IPS-18c (cell line): ENCODE measurements at regions not wholly inside any gene's neighbourhood (a gene's known extent, or its start where the extent isn't known, plus 50 kb on each side); places are given as distances from the start of the nearest gene placed in this dataset.
"Not testable (repeated sequence)": the region's sequence is repeated elsewhere in the genome, so short reads cannot be mapped to it uniquely, and the experiment has no call there.

Experiments used
- H3K4me3 ChIP-seq: 2 replicates; pipeline ENCODE4 v1.7.0; 2013; ENCODE audit warnings: low read depth, mild to moderate bottlenecking, low read length, moderate library complexity; ENCODE audit not compliant: insufficient read depth
- H3K9me3 ChIP-seq: one replicate; pipeline ENCODE4 v1.6.1; 2013; ENCODE audit warnings: mild to moderate bottlenecking, low read length, moderate library complexity; ENCODE audit not compliant: control insufficient read depth, insufficient read depth

GRCh38 chr5:125868036-125868435 is 555.2 kb upstream of the GRAMD2B start:
- H3K9me3 ChIP-seq, result no peaks in the 10 kb centered on the region
- H3K4me3 ChIP-seq, result no peak overlapping the region

DNA sequence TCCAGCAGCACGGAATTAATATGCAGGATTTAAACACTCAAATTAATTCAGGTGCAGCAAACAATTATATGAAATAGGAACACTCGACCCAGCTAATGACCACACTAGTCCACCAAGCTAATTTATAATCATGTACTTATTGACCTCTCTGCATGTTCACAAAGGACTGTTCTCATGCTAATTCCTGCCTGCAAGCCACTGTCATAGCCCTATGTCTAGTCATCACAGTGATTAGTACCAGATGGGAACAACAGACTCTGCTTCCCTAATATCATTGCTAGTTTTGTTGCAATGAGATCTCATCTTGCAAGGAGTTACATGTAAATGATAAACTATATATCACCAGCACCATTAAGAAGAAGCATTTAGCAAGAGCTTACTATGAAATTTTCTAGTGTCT is 553.0 kb upstream of the GRAMD2B start:
- Histone ChIP-seq H3K9me3 (no peaks in the 10 kb centered on the region), H3K4me3 (no peak overlapping the region)

GRCh38 chr5:125874057-125874456 is 549.2 kb upstream of the GRAMD2B start:
- H3K9me3 ChIP-seq, result no peaks in the 10 kb centered on the region
- no peak overlapping the region for H3K4me3 ChIP-seq

DNA sequence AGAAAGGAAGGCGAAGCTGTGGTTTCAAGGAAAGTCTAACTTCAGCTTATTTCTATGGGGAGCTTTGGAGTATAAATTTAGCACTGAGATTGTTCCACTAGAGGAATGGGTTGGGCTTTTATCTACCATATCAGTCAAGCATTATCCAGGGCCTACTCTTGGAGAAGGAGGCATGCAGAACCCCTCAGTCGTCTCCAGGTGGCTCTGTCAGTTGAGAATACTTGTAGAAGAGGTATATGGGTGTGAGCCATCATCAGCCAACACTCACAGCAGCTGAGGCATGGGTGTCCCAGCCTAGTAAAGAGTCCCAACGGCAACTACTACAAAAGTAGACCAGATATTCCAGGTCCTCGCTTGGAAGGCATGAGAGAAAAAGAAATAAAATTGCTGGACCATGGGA is 548.5 kb upstream of the GRAMD2B start:
- no peak overlapping the region for H3K4me3 ChIP-seq
- no peaks in the 10 kb centered on the region for H3K9me3 ChIP-seq

DNA sequence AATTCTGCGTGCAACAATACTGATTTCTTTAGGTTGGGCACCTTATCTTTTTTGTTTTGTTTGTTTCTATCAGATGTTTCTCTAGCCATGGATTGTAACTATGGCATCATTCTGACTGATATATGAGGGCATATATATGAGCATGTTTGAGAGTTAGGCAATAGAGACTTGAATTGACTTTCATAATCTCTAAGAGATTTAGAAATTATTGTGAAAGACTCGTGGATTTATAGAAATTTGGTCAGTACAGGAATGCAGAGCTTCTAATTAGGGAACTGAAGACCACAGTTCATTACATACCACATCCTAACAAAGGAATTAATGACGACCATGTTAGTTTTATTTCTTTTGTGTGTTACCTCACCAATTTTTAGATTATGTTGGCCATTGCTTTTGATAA is 546.0 kb upstream of the GRAMD2B start:
- Histone ChIP-seq H3K4me3 (no peak overlapping the region), H3K9me3 (no peaks in the 10 kb centered on the region)

DNA sequence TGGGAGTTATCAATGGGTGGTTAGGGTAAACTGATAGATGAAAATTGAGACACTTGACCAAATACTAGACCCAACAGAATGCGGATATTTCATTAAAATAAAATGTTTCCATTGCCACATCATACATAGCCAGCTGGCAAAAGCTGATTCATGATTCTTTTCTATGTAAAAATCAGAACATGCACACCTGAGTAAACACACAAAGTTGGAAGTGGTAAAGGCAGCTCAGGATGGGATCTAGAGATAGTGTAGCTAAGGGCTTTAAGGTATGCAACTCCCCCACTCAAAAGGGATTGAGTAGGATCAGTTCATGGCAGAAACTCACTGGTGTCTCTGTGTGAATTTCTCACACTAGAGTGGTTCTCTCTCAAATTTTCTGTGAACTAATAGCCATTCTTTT is 541.1 kb upstream of the GRAMD2B start:
- Histone ChIP-seq H3K4me3 (no peak overlapping the region), H3K9me3 (no peaks in the 10 kb centered on the region)

GRCh38 chr5:125883223-125883622 is 540.0 kb upstream of the GRAMD2B start:
- Histone ChIP-seq H3K4me3 (no peak overlapping the region), H3K9me3 (no peaks in the 10 kb centered on the region)

DNA sequence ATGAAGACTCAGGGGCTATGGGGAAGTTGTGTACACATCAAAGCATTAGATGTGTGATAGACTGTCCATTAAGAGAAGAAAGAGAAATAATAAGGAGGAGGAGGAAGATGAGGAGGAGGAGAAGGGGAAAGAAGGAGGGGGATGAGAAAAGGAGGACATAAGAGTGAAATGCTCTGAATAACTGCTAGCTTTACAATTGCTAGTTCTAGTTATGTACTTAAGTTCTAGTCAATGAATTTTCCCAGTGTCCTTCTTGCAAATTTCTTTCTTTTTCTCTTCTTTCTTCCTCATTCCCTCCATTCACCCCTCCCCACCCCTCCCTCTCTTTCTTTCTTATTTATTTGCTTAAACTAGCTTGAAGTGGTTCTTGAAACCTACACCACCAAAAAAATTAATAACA is 534.9 kb upstream of the GRAMD2B start:
- H3K4me3 ChIP-seq, result no peak overlapping the region
- no peaks in the 10 kb centered on the region for H3K9me3 ChIP-seq

GRCh38 chr5:125890511-125890931 is 532.7 kb upstream of the GRAMD2B start:
- Histone ChIP-seq H3K4me3 (no peak overlapping the region), H3K9me3 (no peaks in the 10 kb centered on the region)

- Histone ChIP-seq H3K4me3 (no peak overlapping the region), H3K9me3 (no peaks in the 10 kb centered on the region)
Measured at GRCh38 chr5:125891061-125891725, 532.0 kb upstream of the GRAMD2B start.

- Histone ChIP-seq H3K4me3 (no peak overlapping the region), H3K9me3 (no peaks in the 10 kb centered on the region)
Measured at GRCh38 chr5:125894383-125894782, 528.8 kb upstream of the GRAMD2B start.

- Histone ChIP-seq H3K4me3 (no peak overlapping the region), H3K9me3 (no peaks in the 10 kb centered on the region)
Measured at GRCh38 chr5:125896368-125896767, 526.8 kb upstream of the GRAMD2B start.

- Histone ChIP-seq H3K9me3 (no peaks in the 10 kb centered on the region), H3K4me3 (no peak overlapping the region)
Measured at GRCh38 chr5:125897089-125897488, 526.1 kb upstream of the GRAMD2B start.

DNA sequence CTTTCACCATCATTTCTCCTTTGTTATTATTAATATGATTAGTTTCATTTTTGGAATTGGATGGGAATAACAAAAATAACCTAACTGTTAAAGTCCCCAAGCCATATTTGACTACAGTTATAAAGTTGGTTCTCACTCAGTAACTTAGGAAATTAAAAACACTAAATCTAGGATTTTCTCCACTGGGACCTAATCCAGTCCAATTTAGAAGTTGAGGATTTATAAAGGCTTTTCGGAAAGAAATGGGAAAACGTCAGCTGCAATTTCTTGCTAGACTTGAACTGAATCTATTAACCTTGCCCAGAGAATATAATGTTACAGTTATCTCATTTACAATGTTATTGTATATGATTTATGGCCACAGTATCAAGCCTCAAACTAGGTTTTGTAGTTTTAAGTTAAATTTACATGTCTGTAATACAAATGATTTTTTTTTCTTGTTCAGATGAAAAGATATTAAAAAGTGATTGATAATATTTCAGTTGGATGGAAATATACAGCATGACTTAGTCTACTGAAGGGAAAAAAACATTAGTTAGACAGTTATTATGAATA is 524.3 kb upstream of the GRAMD2B start:
- Histone ChIP-seq H3K9me3 (no peaks in the 10 kb centered on the region), H3K4me3 (no peak overlapping the region)

DNA sequence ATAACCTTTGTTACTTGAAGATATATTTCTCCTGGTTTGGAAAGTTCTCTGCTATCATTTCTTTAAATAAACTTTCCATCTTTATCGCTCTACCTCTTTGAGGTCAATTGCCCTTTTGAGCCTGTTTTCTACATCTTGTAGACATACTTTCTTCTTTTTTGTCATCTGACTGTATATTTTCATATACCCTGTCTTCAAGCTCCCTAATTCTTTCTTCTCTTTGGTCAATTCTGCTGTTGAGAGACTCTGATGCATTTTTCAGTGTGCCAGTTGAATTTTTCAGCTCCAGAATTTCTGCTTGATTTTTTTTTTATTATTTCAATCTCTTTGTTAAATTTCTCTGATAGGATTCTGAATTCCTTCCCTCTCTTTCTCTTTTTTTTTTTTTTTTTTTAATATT is 511.2 kb upstream of the GRAMD2B start:
- Histone ChIP-seq H3K9me3 (no peaks in the 10 kb centered on the region), H3K4me3 (no peak overlapping the region)

- Histone ChIP-seq H3K9me3 (no peaks in the 10 kb centered on the region), H3K4me3 (no peak overlapping the region)
Measured at GRCh38 chr5:125913200-125913599, 510.0 kb upstream of the GRAMD2B start.

- Histone ChIP-seq H3K9me3 (no peaks in the 10 kb centered on the region), H3K4me3 (0 out of 2 replicates have a peak overlapping the region, but pooled peaks have one; percentile 4)
Measured at GRCh38 chr5:125914471-125914870, 508.7 kb upstream of the GRAMD2B start.

DNA sequence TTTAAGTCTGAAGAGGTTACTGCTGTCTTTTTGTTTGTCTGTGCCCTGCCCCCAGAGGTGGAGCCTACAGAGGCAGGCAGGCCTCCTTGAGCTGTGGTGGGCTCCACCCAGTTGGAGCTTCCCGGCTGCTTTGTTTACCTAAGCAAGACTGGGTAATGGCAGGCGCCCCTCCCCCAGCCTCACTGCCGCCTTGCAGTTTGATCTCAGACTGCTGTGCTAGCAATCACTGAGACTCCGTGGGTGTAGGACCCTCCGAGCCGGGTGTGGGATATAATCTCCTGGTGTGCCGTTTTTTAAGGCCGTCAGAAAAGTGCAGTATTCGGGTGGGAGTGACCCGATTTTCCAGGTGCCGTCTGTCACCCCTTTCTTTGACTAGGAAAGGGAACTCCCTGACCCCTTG is 499.3 kb upstream of the GRAMD2B start:
- H3K4me3 ChIP-seq, H3K9me3 ChIP-seq: not testable (repeated sequence)

- peaks cover 3% of the 10 kb centered on the region for H3K9me3 ChIP-seq
- H3K4me3 ChIP-seq, result no peak overlapping the region
Measured at GRCh38 chr5:125926172-125926571, 497.0 kb upstream of the GRAMD2B start.
